GM12875 (cell line): ENCODE measurements at regions not wholly inside any gene's neighbourhood (a gene's known extent, or its start where the extent isn't known, plus 50 kb on each side); places are given as distances from the start of the nearest gene placed in this dataset.

Source experiments
- H3K4me3 ChIP-seq: one replicate; pipeline ENCODE4 v1.5.1; 2011; ENCODE audit warnings: low read depth, low read length, control low read depth
- TF ChIP-seq, protein P1 (sequence below): IDR thresholded peaks from 2 replicates; pipeline ENCODE4 v1.5.1; 2011; ENCODE audit warnings: low read depth, mild to moderate bottlenecking, control low read depth, inconsistent platforms, low read length, moderate library complexity, borderline replicate concordance; ENCODE audit not compliant: insufficient read depth

DNA sequence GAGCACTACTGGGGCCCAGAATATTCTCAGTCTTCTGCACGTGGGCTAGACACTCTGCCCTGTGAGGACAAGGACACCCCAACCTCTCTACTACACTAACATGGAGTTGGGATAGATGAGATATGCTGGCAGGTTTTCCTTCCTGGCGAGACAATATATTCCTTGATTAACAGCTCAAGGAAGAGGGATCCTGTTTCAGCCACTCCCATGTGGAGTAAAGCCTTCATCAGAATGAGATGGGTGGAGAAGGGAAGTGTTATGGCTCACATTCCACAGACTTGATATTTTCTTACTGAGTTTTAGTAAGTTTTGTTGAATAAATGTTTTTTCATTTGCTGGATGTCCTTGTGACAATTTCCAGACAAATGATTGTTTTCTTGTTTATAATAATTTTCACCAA is 1187.6 kb downstream of the CDH12 start:
- TF ChIP-seq, protein P1, sequence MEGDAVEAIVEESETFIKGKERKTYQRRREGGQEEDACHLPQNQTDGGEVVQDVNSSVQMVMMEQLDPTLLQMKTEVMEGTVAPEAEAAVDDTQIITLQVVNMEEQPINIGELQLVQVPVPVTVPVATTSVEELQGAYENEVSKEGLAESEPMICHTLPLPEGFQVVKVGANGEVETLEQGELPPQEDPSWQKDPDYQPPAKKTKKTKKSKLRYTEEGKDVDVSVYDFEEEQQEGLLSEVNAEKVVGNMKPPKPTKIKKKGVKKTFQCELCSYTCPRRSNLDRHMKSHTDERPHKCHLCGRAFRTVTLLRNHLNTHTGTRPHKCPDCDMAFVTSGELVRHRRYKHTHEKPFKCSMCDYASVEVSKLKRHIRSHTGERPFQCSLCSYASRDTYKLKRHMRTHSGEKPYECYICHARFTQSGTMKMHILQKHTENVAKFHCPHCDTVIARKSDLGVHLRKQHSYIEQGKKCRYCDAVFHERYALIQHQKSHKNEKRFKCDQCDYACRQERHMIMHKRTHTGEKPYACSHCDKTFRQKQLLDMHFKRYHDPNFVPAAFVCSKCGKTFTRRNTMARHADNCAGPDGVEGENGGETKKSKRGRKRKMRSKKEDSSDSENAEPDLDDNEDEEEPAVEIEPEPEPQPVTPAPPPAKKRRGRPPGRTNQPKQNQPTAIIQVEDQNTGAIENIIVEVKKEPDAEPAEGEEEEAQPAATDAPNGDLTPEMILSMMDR = no peak
- H3K4me3 ChIP-seq = no peak overlapping the region

DNA sequence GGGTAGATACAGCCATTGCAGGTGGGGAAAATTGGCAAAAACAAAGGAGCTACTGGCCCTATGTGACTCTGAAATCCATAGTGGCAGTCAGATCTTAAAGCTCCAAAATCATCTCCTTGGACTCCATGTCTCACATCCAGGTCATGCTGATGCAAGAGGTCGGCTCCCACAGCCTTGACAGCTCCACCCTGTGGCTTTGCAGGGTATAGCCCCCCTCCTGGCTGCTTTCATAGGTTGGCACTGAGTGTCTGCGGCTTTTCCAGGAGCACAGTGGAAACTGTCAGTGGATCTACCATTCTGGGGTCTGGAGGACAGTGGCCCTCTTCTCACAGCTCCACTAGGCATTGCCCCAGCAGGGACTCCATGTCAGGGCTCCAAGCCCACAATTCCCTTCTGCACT is 1190.1 kb downstream of the CDH12 start:
- no peak overlapping the region for H3K4me3 ChIP-seq
- TF ChIP-seq, protein P1 = 0 out of 2 replicates have a peak, but pooled peaks have one; percentile 8

DNA sequence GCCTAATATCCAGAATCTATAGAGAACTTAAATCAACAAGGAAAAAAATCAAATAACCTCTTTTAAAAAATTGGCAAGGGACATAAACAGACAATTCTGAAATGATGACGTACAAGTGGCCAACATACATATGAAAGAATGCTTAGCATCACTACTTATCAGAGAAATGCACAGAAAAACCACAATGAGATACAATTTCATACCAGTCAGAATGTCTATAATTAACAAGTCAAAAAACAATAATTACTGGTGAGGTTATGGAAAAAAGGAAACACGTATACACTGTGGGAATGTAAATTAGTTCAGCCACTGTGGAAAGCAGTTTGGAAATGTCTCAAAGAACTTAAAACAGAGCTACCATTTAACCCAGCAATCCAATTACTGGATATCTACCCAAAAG is 1192.0 kb downstream of the CDH12 start:
- H3K4me3 ChIP-seq = no peak overlapping the region
- TF ChIP-seq, protein P1 = no peak

DNA sequence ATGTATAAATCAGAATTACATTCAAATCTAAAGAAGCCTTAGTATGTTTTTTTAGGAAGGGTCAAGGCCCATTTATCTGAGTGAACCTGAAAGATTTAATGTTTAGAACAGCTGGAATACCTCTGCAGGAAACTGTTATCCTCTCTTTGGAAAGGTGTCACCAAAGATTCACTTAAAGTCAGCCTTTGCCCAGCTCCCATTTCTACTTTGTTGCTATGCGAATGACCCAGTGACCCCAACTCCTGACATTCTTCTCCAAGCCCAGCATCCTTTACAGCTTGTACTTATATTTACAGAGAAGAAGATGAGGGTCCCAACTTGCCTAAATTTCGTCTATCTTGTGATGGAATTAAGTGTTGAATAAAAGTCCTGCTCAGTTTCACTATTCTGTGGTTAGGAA is 1198.6 kb downstream of the CDH12 start:
- TF ChIP-seq, protein P1 = no peak

DNA sequence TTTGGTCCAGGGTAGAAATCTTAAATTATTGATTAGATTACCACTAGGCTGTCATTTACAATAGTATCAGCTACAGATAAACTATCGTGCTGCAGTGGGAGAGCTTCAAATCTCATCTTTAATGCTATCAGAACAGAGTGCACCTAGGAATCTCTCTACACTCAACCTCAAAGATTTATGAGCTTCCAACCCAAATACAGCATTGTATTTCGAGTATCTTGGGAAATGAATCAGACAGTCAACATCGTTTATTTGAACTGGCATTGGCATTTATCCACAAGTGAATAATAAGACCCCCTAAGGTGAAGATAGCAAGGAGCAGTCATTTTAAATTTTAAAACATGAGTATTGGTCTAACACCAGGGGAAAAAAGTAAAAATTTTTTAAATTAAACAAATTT is 1203.2 kb downstream of the CDH12 start:
- TF ChIP-seq, protein P1 = no peak
- H3K4me3 ChIP-seq = no peak overlapping the region

More for the DNA sequence above, 1198.6 kb downstream of the CDH12 start:
- H3K4me3 ChIP-seq = no peak overlapping the region

DNA sequence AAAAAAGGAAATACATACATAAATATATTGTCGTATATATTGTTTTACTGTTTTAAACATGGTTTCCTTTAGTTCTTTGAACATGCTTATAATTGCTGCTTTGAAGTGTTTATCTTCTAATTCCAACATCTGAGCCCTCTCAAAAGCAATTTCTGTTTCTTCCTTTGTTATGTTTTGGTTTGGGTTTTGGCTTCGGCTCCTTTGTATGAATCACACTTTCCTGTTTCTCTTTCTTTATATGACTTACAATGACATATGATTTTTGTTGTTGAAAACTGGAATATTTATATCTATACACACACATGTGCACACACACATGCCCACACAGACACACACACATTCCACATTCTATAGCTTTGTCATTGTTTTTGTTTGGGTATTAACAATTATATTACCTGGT is 1206.7 kb downstream of the CDH12 start:
- no peak overlapping the region for H3K4me3 ChIP-seq
- TF ChIP-seq, protein P1 = no peak

DNA sequence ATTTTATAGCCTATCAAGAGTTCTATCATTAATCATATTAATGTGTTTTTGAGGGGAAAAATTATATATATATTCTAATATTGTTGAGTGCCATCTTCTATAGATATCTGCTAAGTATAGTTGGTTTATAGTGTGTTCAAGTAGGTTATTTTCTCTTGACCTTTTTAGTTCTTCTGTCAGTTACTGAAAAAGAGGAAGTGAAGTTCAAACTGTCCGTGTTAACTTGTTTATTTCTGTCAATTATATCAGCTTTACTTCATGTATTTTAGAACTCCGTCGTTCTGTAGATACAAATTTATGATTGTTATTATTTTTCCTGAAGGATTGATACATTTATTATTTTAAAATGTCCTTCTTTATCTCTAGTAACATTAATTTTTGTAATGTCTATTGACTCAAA is 1209.1 kb downstream of the CDH12 start:
- TF ChIP-seq, protein P1 = no peak
- no peak overlapping the region for H3K4me3 ChIP-seq
